GM18907 (cell line): ENCODE measurements at regions not wholly inside any gene's neighbourhood (a gene's known extent, or its start where the extent isn't known, plus 50 kb on each side); places are given as distances from the start of the nearest gene placed in this dataset.
"Not testable (repeated sequence)": the region's sequence is repeated elsewhere in the genome, so short reads cannot be mapped to it uniquely, and the experiment has no call there.

ENCODE experiments used
- ATAC-seq: cut with Tn5 transposase; IDR thresholded peaks from one replicate; pipeline ENCODE4 v1.9.1; 2021; ENCODE audit warnings: mild to moderate bottlenecking, moderate library complexity; ENCODE audit not compliant: unreplicated experiment

DNA sequence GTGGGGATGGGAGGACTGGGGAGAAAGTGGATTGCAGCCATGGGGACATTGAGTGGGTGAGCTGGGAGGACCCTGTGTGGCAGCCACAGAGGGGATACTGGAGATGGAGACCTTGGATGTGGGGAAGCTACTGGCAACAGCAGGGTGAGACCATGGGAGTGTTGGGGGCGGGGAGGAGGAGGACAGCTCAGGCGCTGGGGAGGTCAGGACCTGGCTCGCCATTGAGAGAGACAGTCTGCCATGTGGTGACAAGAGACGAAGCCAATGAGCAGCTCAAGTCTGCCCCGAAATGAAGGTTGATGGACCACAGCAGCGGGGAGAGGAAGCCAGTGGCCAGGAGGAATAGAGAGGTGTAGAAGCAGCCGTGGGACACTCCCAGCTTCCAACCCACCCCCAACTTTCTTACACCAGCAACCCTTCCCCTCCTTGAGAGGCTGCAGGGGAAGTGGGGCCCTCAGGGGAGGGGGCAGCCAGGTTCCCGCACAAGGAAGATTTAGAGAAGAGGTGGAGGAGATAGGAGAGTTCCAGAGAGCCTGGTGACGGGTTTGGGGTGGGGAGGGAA lies 118.1 kb downstream of the ASB7 start:
- no peak for ATAC-seq

DNA sequence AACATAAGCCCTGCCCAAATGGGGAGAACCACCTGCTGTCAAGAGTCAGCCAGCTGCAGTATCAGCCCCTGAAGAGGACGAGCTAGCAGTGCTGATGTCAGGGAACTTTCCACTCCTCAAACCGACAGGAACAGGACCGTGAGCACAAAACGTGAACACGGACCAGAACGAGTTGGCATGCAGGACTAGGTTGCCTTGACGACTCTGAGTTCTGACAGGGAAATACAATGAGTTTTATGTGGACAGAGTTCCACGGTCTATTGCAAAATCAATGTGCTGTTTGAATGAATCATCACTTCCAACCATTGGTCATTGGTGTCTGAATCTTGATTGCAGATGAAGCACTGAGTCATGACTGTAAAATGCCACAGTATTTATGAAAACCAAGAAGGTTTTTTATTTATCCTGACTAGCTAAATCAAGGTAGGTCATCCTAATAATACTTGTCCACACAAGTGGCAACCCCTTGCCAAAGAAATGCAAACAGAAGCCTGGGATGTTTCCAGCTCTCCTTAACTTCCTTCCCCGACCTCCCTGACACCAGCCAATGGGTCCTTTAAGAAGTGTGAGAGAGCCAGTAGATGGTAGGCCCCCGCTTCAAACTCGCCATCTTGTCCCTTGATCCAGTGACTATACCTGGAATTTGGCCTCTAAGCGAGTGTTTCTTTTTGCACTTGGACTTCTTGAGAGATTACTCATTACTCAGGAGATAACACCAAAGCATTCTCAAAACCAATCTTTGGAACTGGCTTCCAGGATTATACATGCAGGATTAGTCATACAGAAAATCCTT lies 119.6 kb downstream of the ASB7 start:
- no peak for ATAC-seq

DNA sequence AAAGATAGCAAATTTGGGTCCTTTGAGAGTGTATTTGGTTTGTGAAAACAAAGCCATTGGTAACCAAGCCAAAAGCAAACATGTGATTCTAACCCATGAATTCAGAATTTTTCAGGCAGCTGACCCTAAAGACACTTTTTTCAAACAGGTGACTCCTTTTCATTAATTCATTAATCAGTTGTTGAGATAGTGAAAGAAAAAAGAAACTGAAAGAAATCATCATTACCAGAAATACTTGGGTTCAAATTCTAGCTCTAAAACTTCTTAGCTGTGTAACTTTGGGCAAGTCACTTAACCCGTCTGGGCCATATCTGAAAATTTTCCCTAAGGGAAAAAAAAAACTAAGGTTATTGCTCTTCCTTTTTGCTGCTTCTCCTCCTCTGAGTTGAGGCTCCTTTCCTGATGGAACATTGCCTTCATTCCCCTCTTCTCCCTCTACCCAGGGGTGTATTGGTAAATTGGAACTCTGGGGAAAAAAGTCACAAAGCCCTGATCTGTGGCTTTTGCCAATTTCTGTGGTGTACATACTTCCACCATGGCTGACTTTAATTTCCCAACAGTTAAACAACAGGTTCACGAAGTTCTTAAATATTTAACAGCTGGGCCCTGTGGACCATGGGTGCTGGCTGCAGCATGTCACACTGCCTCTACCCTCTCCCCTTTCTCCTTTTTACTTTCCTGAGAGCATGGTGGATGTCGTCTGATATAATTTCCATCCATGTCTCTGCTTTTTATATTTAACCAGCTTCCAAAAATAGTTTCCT lies 120.3 kb downstream of the ASB7 start:
- no peak for ATAC-seq

DNA sequence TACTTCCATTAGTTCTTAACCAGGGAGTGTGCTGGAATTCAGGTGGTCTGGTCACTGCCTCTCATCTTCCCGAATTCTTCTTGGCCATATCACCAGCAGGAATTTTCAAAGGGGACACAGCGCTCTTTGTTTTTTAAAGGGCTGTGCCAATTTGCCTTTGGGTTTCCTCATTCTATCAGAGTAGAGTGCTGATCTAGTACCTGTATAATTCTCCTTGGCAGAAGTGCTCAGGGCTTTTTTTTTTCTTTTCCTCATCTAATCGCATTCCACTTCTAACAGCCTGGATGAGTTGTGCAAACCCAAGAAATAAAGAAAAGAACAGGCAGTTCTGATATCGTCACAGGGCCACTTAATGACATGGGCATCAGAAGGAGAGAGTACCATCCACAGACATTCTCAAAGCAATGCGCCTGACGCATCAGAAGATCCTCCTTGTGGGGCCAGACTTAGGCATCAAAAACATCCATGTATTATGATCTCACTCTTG lies 121.0 kb downstream of the ASB7 start:
- ATAC-seq = no peak

DNA sequence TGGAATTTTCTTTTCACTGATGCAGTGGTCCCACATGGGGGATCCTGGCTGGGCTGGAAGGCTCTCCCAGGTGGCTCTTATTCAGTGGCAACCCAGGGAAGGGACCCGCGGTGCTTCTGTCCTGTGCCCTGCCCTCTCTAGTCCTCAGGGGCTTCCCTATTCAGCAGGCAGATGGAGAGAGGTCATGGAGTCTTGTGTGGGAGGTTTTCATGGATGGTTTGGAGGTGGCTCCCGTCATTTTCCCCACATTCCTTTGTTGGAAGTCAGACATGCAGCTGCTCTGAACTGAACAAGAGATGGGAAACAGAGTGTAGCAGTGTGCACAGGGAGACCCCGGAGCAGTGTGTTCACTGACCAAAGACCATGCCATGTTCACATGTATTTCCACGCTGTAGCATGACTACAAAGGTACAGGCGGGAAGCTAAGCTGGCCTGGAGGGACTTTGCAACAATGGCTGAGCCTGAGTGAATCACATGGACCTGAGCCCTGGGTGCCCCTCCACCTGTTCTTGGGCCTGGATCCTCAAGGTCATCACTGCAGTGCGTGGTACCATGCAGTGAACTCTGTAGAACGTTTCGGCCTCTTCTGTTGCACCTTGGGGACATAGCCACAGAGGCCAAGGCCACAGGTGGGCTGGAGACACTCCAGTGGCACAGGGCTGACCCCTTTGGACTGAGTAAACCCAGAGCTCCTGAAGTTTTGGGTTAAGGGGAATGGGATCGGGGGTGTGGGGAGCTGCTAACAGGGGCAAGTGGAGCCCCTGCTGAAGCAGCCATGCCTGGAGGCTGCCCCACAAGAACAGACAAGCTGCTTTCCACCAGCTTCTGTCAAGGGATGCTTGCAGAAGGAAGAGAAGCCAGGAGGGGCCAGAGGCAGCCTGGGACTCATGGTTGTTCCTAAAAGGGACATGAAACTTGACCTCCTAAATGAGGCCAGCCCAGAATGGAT lies 123.0 kb downstream of the ASB7 start:
- no peak for ATAC-seq

DNA sequence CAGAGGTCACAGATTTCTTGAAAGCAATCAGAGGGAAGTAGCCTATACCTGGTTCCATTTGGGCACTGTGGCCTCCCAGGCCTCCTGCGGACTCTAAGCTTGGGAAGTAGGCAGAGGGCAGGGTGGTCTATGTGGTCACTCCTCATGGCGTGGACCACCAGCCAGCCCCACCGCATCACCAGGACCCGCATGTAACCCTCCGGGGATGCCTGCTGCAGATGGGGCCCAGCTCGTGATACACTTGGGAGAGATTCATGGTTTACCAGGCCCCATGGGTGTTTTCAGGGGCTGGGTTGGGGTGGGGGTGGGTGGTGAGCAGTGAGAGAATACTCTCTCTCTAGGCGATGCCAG lies 123.7 kb downstream of the ASB7 start:
- no peak for ATAC-seq

DNA sequence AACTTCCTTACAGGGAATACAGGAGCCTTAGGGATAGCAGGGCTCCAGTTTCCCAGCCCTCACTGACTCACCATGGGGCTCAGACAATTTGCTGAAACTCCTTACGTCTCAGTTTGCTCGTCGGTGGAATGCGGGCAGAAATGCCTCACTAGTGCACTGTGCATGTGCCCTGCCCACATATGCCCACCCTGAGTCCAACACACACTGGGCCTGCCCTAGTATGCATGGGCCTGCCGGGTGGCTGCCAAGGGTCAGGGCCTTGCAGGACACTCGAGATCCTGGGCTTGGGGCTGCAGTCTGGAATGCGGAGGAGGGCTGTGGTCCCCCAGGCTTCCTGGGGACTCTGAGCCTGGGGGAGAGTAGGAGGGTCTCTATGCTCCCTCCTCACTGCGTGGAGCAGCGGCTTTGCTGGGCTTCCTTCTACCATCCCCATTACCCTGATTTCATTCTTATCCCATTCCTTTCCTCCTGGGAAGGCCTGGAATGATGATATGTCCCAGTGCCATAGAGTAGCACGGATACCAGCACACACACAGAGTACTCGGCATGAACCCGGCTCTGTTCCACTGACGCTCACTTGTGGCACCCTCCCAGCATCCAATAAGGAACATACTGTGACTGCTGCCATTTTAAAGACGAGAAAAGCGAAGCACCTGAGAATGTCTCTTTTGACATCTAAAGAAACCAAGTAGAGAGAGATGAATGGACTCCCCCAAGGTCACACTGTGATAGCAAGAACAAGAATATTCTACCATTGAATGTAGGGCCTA lies 124.2 kb downstream of the ASB7 start:
- no peak for ATAC-seq

DNA sequence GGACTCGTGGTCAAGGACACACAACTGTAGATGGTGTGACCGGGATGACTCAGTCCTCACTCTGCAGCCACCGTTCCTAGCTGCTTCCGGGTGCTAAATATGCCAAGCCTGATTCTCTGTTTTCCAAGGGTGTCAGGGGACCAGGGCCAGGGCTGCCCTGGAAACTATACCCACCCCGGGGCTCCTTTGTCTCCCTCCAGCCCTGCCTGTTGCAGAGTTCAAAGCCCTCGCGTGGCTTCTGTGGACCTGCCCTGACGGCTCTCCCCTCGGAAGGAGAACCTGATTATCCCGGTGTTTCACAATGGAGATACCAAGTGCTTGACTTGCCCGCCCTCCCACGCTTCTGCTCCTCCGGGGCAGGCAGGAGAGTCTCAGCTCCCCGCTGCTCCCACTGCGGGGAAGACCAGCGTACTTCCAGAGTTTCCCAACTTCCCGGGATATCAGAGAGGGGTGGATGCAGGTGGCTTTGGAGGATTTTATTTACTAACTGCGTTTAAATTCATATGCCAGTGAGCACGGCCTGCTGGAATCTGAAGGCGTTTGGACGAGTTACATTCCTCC lies 125.0 kb downstream of the ASB7 start:
- ATAC-seq = no peak

DNA sequence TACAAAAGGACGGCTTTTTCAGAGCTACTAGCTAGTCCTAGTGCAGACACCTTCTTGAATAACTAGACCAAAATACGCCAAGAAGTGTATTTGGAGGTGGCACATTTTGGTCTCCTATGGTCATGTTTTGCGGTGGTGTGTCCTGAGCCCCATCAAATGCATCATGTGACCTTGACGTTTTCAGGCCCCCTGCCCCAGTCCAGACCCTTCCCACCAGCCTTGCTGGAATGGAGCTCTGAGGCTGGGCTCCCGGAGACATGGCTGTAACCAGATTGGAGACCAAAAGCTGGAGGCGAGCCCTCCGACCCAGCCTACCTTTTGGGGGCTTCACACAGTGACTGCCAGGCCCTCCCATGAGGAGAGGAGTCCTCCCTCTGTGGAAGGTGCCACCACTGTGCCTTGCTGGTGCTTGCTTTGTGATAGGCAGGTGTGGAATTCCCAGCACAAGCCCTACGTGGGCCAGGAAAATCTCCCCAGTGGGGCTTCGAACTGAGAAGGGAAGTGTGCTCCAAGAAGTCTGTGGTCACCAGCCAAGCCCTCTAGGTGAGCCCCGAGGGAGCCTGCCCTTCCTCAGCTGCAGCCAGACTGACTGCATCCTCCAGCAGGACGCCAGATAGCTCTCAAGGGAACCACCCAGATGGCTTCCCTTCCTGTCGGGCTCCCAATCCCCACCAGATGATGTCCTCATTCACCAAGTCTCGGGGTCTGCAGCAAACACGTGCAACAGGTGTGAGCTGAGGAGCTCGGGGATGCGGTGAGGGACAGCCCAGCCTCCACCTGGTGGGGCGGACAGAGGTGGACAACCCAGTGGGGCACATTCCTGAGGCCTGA lies 126.2 kb downstream of the ASB7 start:
- no peak for ATAC-seq

DNA sequence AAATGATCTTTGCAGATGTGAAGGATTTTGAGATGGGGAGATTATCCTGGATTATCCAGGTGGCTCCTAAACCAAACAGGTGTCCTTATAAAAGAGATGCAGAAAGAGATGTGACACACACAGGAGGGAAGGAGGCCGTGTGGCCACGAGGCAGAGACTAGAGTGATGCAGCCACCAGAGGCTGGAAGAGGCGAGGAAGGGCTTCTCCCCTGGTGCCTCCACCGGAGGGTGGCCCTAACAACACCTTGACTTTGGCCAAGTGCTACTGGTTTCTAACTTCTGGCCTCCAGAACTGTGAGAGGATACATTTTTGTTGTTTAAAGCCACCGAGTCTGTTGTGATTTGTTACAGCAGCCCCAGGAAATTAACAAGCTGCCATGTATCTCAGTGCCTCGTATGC lies 127.1 kb downstream of the ASB7 start:
- no peak for ATAC-seq

DNA sequence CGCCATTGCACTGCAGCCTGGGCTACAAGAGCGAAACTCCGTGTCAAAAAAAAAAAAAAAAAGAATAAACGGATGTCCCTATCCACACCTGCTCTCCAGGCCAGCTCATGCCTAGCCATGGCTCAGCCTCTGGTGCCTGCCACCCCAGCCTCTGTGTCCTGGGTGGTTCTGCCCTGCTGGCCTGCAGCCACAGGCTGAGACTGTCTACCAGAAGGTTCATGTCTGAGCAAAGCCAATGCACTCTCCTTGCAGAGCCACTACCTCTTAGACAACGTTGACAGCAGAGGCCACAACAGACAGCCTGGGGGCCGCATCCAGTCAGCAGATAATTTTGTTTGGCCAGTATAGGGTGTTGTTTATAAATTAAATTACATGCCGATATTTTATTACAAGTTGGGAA lies 127.7 kb downstream of the ASB7 start:
- no peak for ATAC-seq

DNA sequence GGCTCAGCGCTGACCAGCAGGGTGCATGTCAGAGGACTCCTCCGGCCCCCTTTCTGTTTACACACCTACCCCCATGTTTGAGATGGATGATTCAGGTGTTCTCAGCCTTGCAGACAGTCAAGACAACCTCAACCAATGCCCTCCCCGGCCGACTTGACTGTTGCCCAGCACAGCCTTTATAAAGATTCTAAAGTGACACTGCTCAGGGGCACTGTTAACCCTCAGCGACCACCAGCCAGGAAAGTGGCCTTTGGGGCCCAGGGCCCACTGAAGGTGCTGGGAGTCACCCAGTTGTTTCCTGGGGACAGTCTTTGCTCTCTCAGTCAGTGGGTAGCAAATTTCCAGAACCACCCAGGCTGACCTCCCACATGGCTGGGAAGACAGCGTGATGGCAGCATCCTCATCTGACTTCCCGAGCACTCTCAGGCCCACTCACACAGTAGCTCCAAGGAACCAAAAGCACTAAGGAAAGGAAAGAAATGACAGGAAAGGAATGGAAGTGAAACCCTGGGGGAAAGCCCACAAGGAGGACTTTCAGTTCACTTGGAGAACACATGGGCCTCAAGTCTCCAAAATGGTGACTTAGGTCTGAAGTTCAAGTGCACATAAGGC lies 128.4 kb downstream of the ASB7 start:
- no peak for ATAC-seq

DNA sequence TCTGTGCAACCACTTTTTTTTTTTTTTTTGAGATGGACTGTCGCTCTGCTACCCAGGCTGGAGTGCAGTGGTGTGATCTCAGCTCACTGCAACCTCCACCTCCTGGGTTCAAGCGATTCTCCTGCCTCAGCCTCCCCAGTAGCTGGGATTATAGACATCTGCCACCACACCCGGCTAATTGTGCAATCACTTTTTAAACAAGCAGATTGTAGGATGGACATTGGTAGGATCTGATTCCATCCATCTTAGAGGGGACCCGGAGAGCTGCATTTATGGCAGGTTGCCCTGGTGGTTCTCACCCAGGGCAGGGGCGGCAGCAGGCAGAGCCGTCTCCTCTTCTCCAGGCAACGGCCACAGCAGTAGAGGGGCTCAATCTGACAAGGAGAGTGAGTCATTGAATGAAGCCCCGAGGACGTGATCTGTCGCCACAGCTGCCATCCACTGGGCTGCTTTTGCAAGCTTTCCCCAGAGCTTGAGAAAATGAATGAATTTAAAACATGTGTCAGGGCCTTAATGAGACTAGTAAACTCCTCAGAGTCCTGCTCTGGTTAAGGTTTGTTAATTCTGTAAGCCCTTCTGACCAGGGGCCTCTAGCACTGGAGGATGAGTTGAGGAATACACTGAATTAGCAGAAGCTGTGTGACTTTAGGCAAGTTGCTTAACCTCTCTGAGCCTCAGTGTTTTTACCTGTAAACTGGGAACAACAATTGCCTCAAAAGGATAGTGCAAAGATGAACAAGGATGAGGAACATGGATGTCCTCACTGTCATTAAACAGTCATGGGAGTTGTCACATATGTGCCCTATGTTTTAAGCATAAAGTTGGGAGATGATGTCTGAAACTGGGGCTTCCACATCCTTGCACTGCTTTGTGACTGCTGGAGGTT lies 129.1 kb downstream of the ASB7 start:
- no peak for ATAC-seq

DNA sequence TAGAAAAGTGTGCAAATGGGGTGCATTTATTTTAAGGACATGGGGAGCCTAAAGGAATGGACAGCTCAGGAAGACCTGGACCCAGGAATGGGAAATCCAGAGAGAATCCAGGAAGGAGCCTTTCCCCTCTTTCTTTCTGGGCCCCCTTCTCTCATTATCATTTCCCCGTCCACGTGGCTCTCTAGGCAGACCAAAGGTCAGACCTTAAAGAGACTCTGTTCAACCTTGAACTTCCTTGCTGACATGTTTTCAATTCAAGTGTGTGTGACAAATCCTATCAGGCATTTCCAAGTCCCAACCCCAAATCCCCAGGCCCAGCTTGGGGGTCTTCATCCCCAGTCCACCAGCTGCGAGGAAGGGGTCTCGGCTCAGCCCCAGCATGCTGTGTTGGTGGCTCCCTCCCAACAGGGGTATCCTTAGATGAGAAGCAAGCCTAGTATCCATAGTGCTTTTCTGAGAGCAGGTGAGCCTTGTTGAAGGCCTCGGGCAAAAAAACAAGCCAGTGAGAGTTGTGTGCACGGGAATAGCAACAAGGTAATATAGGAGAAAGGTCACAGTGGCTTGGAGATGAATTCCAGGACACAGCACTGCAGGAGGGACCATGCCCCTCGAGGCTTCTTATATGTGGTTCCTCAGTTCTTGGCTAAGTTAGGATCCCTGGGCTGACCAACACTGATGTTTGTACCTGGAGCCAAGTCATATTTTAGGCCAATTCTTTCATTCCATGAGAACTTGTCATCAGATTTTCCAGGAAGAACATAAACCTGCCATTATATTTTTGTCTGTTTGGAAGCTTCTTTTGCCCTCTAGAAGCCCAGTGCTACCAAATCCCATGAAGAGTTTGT lies 130.0 kb downstream of the ASB7 start:
- no peak for ATAC-seq

DNA sequence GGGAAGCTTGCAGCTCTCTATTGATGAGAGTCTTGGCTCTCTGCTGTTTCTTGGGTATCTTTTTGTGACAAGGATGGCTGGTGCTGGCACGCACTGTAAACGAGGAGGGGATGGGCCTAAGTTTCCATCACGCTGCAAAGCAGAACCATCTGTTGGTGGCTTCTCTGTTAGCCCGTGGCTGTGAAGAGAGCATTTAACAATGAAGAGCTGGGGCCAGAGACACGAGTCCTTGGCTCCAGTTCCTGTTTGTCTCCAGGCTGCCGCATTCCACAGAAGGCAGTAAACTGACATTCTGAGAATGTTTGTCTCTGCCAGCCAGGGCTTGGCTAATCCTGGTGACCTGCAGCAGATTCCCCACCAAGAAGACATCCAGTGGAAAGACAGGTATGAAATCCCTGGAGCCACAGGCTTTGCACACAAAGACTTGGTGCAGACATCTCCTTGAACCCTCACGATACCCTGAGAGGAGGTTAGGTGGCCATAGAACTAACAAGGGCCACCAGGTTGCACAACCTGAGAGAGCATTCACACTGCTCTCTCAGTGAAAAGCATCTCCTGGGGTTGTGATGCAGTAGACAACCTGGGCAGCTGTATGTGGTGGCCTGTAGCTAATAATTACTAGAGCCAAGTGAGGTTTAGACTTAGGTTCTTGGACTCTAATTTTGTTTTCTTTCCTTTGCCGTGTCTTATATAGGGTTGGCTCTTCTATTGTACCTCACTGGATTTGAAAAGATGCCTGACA lies 130.9 kb downstream of the ASB7 start:
- ATAC-seq = no peak

DNA sequence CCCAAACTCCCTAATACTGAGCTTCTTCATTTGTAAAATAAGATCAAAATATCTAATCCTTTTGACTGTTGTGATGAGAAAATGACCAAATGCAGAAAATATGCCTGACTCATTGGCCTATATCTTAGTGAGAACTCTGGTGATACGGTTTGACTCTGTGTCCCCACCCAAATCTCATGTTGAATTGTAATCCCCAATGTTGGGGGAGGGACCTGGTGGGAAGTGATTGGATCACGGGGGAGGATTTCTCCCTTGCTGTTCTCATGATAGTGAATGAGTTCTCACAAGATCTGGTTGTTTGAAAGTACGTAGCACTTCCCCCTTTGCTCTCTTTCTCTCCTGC lies 131.4 kb downstream of the ASB7 start:
- ATAC-seq = not testable (repeated sequence)
